Peyer's patch (tissue), 4 donors: ENCODE measurements at regions not wholly inside any gene's neighbourhood (a gene's known extent, or its start where the extent isn't known, plus 50 kb on each side); places are given as distances from the start of the nearest gene placed in this dataset.

ENCODE experiments used
- DNase-seq, 3 donors: peaks; one replicate each; pipeline ENCODE4 v3.0.0-alpha.2; 2017 to 2019
- H3K27ac ChIP-seq, 4 donors: fragments of 200-600 bp; sonication (generic); one replicate each; pipeline ENCODE4 v1.5.1; 2016 to 2019
- H3K27me3 ChIP-seq, 2 donors: fragments of 200-600 bp; sonication (generic); one replicate each; pipeline ENCODE4 v1.5.1; 2019
- H3K36me3 ChIP-seq, 3 donors: fragments of 200-600 bp; sonication (generic); one replicate each; pipeline ENCODE4 v1.5.1; 2016 to 2019
- H3K4me1 ChIP-seq, 4 donors: fragments of 200-600 bp; sonication (generic); one replicate each; pipeline ENCODE4 v1.5.1; 2016 to 2019
- H3K4me3 ChIP-seq, 4 donors: fragments of 200-600 bp; sonication (generic); 1 replicate in 3 of 4; 2 replicates in 1 of 4; pipeline ENCODE4 v1.5.1; 2016 to 2019; ENCODE audit warnings: mild to moderate bottlenecking in 1 of 4
- H3K9me3 ChIP-seq, 4 donors: fragments of 200-600 bp; sonication (generic); one replicate each; pipeline ENCODE4 v1.5.1; 2016 to 2019; ENCODE audit warnings: mild to moderate bottlenecking in 1 of 4
- POLR2A ChIP-seq, 2 donors: fragments of 450-650 bp; IDR thresholded peaks; one replicate each; pipeline ENCODE4 v1.5.1; 2017; ENCODE audit warnings: antibody characterized with exemption in 2 of 2, mild to moderate bottlenecking in 2 of 2, moderate library complexity in 2 of 2
- TF ChIP-seq, protein P1 (sequence below), 6 experiments: fragments of 450-650 bp in 4 of 6; fragments of 200-600 bp in 2 of 6; sonication (generic) in 1 of 6; IDR thresholded peaks; one replicate each; pipeline ENCODE4 v1.5.1; 2017 to 2019; ENCODE audit warnings: antibody characterized with exemption in 6 of 6, mild to moderate bottlenecking in 3 of 6, moderate library complexity in 1 of 6

DNA sequence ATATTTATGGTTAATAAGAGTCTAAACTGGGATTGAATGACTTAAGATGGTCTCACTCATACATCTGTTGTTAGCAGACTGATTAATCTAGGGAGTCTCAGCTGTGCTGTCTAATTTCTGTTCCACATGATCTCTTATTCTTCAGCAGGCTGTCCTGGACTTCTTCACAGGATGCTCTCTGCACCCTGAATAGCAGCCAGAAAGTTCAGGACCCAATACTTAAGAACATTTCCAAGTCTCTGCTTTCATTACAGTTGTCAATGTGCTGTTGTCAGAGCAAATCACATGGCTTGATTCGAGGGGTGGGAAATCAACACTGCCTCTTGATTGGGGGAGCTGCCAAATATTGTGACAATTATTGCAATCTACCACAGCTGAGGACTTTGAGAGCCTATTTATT lies 627.1 kb upstream of the SLC8A1 start:
- Histone ChIP-seq H3K36me3 (no peaks in the 10 kb centered on the region), H3K27me3 (no peaks in the 10 kb centered on the region), H3K27ac (no peak overlapping the region), H3K4me1 (no peaks in the 10 kb centered on the region), H3K4me3 (no peak overlapping the region), H3K9me3 (no peaks in the 10 kb centered on the region)
- DNase-seq, result no peak
- TF ChIP-seq POLR2A (IDR thresholded peaks at IDR 0.05), result no peak
- TF ChIP-seq, protein P1, sequence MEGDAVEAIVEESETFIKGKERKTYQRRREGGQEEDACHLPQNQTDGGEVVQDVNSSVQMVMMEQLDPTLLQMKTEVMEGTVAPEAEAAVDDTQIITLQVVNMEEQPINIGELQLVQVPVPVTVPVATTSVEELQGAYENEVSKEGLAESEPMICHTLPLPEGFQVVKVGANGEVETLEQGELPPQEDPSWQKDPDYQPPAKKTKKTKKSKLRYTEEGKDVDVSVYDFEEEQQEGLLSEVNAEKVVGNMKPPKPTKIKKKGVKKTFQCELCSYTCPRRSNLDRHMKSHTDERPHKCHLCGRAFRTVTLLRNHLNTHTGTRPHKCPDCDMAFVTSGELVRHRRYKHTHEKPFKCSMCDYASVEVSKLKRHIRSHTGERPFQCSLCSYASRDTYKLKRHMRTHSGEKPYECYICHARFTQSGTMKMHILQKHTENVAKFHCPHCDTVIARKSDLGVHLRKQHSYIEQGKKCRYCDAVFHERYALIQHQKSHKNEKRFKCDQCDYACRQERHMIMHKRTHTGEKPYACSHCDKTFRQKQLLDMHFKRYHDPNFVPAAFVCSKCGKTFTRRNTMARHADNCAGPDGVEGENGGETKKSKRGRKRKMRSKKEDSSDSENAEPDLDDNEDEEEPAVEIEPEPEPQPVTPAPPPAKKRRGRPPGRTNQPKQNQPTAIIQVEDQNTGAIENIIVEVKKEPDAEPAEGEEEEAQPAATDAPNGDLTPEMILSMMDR (IDR thresholded peaks at IDR 0.05), result no peak

DNA sequence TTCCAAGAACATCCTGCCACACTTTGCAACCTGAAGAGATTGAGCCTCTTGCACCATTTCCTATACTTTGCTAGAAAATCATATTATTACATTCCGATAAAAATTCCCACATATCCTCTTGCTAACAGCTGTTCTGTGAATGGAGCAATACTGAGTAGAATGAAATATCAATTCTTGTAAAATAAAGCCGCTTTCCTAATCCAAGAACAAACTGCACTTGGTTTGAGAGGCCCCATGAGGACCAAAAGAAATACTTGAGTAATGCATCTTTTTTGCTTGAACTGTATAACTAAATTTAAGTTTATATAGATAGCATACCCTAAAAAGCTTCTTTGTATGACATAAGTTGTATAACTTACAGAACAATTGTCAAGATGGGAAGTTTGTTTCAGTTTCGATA lies 632.4 kb upstream of the SLC8A1 start:
- DNase-seq, result no peak
- Histone ChIP-seq H3K4me1 (no peaks in the 10 kb centered on the region), H3K36me3 (no peaks in the 10 kb centered on the region), H3K27ac (no peak overlapping the region), H3K9me3 (no peaks in the 10 kb centered on the region), H3K4me3 (no peak overlapping the region), H3K27me3 (no peaks in the 10 kb centered on the region)
- TF ChIP-seq, protein P1 (IDR thresholded peaks at IDR 0.05), result no peak
- no peak for TF ChIP-seq POLR2A (IDR thresholded peaks at IDR 0.05)

DNA sequence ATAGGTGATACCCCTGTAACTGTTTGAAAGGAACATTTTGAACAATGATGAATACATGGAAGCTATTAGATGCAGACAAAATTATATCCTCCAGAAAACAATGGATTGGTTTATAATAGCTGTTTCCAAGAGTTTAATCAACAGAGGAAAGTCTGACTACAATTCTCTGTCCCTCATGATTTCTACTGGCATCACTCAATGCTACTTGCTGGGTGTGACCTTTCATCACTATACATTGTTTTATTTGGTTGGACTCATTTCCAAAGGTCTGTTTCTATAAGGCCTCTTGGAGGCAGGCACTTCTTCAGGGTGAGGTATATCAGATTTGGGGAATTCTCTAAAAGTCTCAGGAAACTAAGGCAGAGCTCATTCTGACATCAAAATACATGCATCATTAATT lies 636.1 kb upstream of the SLC8A1 start:
- no peaks in the 10 kb centered on the region for H3K4me1 ChIP-seq
- H3K9me3 ChIP-seq, result no peaks in the 10 kb centered on the region
- H3K4me3 ChIP-seq, result no peak overlapping the region
- no peaks in the 10 kb centered on the region for H3K27me3 ChIP-seq
- no peaks in the 10 kb centered on the region for H3K36me3 ChIP-seq
- H3K27ac ChIP-seq, result no peak overlapping the region
- TF ChIP-seq, protein P1 (IDR thresholded peaks at IDR 0.05), result no peak
- no peak for TF ChIP-seq POLR2A (IDR thresholded peaks at IDR 0.05)
- no peak for DNase-seq

DNA sequence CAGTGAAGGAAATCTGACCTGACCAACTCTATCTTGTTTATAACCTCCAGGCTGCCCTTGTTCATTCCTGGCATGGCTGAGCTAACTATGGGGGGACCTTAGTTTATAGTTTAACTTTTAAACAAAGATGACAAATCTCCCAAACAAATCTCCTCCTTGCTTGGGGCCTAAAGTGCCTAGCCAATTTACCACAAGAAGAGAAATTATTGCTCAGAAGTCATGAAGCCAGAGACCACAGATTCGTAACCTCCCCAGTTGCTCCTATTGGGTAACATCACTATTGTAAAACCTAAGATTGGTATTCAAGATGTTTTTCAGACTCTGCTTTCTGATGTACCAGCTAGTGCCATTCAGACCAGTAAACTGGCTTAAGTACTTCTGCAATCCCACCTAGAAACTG lies 649.4 kb upstream of the SLC8A1 start:
- TF ChIP-seq, protein P1 (IDR thresholded peaks at IDR 0.05), result no peak
- no peak for TF ChIP-seq POLR2A (IDR thresholded peaks at IDR 0.05)
- peaks cover 0 to 3% (median 0%) of the 10 kb centered on the region in 4 donors for H3K4me1 ChIP-seq
- H3K36me3 ChIP-seq, result no peaks in the 10 kb centered on the region
- H3K9me3 ChIP-seq, result no peaks in the 10 kb centered on the region
- no peak overlapping the region for H3K27ac ChIP-seq
- DNase-seq, result no peak
- no peak overlapping the region for H3K4me3 ChIP-seq
- H3K27me3 ChIP-seq, result no peaks in the 10 kb centered on the region

DNA sequence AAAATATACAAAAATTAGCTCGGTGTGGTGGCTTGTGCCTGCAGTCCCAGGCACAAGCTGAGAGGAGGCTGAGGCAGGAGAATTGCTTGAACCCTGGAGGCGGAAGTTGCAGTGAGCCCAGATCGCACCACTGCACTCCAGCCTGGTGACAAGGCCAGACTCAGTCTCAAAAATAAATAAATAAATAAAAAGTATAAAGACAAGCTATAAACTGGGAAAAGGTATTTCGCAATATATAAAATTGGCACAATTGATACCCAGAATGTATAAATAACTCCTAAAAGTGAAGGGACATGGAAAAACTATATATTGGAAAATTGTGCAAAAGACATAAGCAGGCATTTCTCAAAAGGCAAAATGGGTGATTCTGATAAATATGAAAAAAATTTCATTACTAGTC lies 657.9 kb upstream of the SLC8A1 start:
- no peak overlapping the region for H3K4me3 ChIP-seq
- no peaks in the 10 kb centered on the region for H3K36me3 ChIP-seq
- no peak for DNase-seq
- no peak overlapping the region for H3K27ac ChIP-seq
- H3K27me3 ChIP-seq, result no peaks in the 10 kb centered on the region
- TF ChIP-seq POLR2A (IDR thresholded peaks at IDR 0.05), result no peak
- TF ChIP-seq, protein P1 (IDR thresholded peaks at IDR 0.05), result no peak
- H3K9me3 ChIP-seq, result no peaks in the 10 kb centered on the region
- peaks cover 0 to 3% (median 0%) of the 10 kb centered on the region in 4 donors for H3K4me1 ChIP-seq
